ENCODE measurements at regions not wholly inside any gene's neighbourhood (a gene's known extent, or its start where the extent isn't known, plus 50 kb on each side); places are given as distances from the start of the nearest gene placed in this dataset.

DNA sequence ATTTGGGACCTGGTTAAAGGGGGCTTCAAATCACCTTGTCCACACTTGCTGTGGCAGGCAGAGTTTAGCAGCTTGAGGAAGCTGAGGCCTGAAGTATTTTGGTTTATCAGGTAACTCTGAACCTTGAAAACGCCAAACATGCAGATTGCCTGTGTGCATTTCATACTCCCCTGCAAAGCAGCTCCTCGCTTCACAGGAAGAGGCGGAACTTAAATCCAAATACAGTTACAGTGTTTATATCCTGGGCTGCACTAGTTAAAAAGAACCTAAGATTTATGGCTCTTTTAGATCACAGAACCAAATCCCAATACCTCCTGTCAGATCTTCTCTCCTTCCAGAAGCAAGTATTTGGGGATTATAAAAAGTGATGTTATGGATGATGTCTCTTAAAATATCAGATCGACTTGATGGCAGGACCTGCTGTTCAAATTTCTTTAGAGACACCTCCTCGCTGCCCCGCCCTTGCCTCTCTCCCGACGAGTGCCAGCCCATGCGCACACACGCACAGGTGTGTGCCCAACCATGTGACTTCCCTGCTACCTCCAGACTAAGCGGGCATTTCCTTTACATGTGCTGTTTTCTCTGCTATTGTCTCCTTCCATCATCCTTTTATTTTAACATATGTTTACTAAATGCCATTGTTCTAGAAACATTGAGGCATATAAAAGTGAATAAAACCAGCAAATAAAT lies 224.6 kb upstream of the FOXQ1 start:
- Histone ChIP-seq H3K9me3 (ENCODE audit: control insufficient read depth in 3 of 3, low read length in 3 of 3) (no peaks in the 10 kb centered on the region), H3K36me3 (ENCODE audit: control insufficient read depth in 3 of 3, insufficient read depth in 3 of 3, low read length in 3 of 3) (no peaks in the 10 kb centered on the region), H3K27ac (ENCODE audit: low read depth, low read length) (no peak overlapping the region), H3K4me1 (ENCODE audit: control insufficient read depth in 3 of 3, insufficient read depth in 3 of 3, low read length in 3 of 3) (no peaks in the 10 kb centered on the region), H3K4me3 (ENCODE audit: low read length in 3 of 3) (no peak overlapping the region), H3K9ac (ENCODE audit: low read depth in 1 of 3, low read length in 3 of 3) (no peak overlapping the region), H3K27me3 (ENCODE audit: control insufficient read depth in 3 of 3, insufficient read depth in 3 of 3, low read length in 3 of 3) (peaks cover 0 to 5% (median 4%) of the 10 kb centered on the region in 3 donors)

- no peak overlapping the region for H3K27ac ChIP-seq (ENCODE audit: low read depth, low read length)
- H3K27me3 ChIP-seq (ENCODE audit: control insufficient read depth in 3 of 3, insufficient read depth in 3 of 3, low read length in 3 of 3) = peaks cover 0 to 5% (median 4%) of the 10 kb centered on the region in 3 donors
- no peak overlapping the region for H3K9ac ChIP-seq (ENCODE audit: low read depth in 1 of 3, low read length in 3 of 3)
- H3K9me3 ChIP-seq (ENCODE audit: control insufficient read depth in 3 of 3, low read length in 3 of 3) = no peaks in the 10 kb centered on the region
- H3K4me1 ChIP-seq (ENCODE audit: control insufficient read depth in 3 of 3, insufficient read depth in 3 of 3, low read length in 3 of 3) = peaks cover 0 to 3% (median 0%) of the 10 kb centered on the region in 3 donors
- no peaks in the 10 kb centered on the region for H3K36me3 ChIP-seq (ENCODE audit: control insufficient read depth in 3 of 3, insufficient read depth in 3 of 3, low read length in 3 of 3)
- no peak overlapping the region for H3K4me3 ChIP-seq (ENCODE audit: low read length in 3 of 3)
Observed at GRCh38 chr6:1086446-1087153, 225.3 kb upstream of the FOXQ1 start.

GRCh38 chr6:1082285-1082935 lies 229.5 kb upstream of the FOXQ1 start:
- Histone ChIP-seq H3K4me1 (ENCODE audit: control insufficient read depth in 3 of 3, insufficient read depth in 3 of 3, low read length in 3 of 3) (peaks cover 0 to 3% (median 0%) of the 10 kb centered on the region in 3 donors), H3K9me3 (ENCODE audit: control insufficient read depth in 3 of 3, low read length in 3 of 3) (no peaks in the 10 kb centered on the region), H3K27ac (ENCODE audit: low read depth, low read length) (no peak overlapping the region), H3K27me3 (ENCODE audit: control insufficient read depth in 3 of 3, insufficient read depth in 3 of 3, low read length in 3 of 3) (peaks cover 0 to 11% (median 5%) of the 10 kb centered on the region in 3 donors), H3K36me3 (ENCODE audit: control insufficient read depth in 3 of 3, insufficient read depth in 3 of 3, low read length in 3 of 3) (no peaks in the 10 kb centered on the region), H3K4me3 (ENCODE audit: low read length in 3 of 3) (no peak overlapping the region), H3K9ac (ENCODE audit: low read depth in 1 of 3, low read length in 3 of 3) (no peak overlapping the region)

- Histone ChIP-seq H3K9me3 (ENCODE audit: control insufficient read depth in 3 of 3, low read length in 3 of 3) (no peaks in the 10 kb centered on the region), H3K36me3 (ENCODE audit: control insufficient read depth in 3 of 3, insufficient read depth in 3 of 3, low read length in 3 of 3) (no peaks in the 10 kb centered on the region), H3K27me3 (ENCODE audit: control insufficient read depth in 3 of 3, insufficient read depth in 3 of 3, low read length in 3 of 3) (peaks cover 0 to 11% (median 5%) of the 10 kb centered on the region in 3 donors), H3K4me3 (ENCODE audit: low read length in 3 of 3) (no peak overlapping the region), H3K9ac (ENCODE audit: low read depth in 1 of 3, low read length in 3 of 3) (no peak overlapping the region), H3K27ac (ENCODE audit: low read depth, low read length) (no peak overlapping the region), H3K4me1 (ENCODE audit: control insufficient read depth in 3 of 3, insufficient read depth in 3 of 3, low read length in 3 of 3) (peaks cover 0 to 3% (median 0%) of the 10 kb centered on the region in 3 donors)
Observed at GRCh38 chr6:1081551-1082284, 230.2 kb upstream of the FOXQ1 start.

DNA sequence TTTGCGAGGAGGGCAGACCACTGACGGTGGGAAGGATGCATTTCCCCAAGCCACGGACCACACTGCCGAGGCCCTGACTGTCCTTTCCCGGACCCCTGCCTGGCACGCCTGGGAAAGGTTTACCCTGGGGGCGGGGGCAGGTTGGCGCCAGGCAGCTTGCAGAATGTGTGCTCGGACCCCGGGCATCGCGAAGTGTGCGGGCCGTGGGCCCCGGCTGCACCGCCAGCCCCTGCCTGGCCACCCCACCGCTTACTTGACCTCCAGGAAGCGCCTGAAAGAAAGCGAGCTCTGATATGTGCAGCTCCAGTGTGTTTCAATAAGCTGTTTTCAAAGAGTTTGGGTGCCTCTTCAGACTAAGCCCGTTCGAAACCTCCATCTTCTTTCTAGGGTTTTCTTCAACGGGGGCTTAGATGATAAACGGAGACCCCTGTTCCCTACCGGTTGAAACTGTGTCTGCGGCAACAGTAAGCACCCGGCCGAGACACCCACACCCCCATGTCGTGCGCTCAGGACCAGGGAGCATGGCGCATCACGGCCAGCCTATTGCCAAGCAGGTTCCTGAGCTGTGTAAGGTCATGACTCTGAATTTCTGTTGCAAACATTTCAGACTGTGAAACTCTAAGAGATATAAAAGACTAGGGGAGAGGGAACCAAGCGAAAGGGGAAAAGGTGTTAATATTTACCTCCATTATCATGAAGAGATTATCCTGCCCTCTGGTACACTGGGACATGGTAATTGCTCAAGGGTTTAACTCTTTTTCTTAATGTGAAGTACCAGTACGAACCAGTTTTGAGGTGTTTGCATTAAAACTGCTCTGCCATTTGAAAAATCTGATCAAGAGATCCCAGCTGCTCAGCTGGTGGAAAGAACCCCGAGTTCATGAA lies 231.2 kb upstream of the FOXQ1 start:
- H3K9ac ChIP-seq (ENCODE audit: low read depth in 1 of 3, low read length in 3 of 3) = no peak overlapping the region
- no peaks in the 10 kb centered on the region for H3K36me3 ChIP-seq (ENCODE audit: control insufficient read depth in 3 of 3, insufficient read depth in 3 of 3, low read length in 3 of 3)
- H3K9me3 ChIP-seq (ENCODE audit: control insufficient read depth in 3 of 3, low read length in 3 of 3) = no peaks in the 10 kb centered on the region
- no peak overlapping the region for H3K27ac ChIP-seq (ENCODE audit: low read depth, low read length)
- H3K4me3 ChIP-seq (ENCODE audit: low read length in 3 of 3) = no peak overlapping the region
- H3K27me3 ChIP-seq (ENCODE audit: control insufficient read depth in 3 of 3, insufficient read depth in 3 of 3, low read length in 3 of 3) = peaks cover 0 to 7% (median 7%) of the 10 kb centered on the region in 3 donors
- peaks cover 0 to 3% (median 0%) of the 10 kb centered on the region in 3 donors for H3K4me1 ChIP-seq (ENCODE audit: control insufficient read depth in 3 of 3, insufficient read depth in 3 of 3, low read length in 3 of 3)

- peaks cover 0 to 3% (median 0%) of the 10 kb centered on the region in 3 donors for H3K4me1 ChIP-seq (ENCODE audit: control insufficient read depth in 3 of 3, insufficient read depth in 3 of 3, low read length in 3 of 3)
- H3K27me3 ChIP-seq (ENCODE audit: control insufficient read depth in 3 of 3, insufficient read depth in 3 of 3, low read length in 3 of 3) = peaks cover 0 to 9% (median 7%) of the 10 kb centered on the region in 3 donors
- H3K27ac ChIP-seq (ENCODE audit: low read depth, low read length) = no peak overlapping the region
- no peaks in the 10 kb centered on the region for H3K36me3 ChIP-seq (ENCODE audit: control insufficient read depth in 3 of 3, insufficient read depth in 3 of 3, low read length in 3 of 3)
- H3K4me3 ChIP-seq (ENCODE audit: low read length in 3 of 3) = no peak overlapping the region
- no peaks in the 10 kb centered on the region for H3K9me3 ChIP-seq (ENCODE audit: control insufficient read depth in 3 of 3, low read length in 3 of 3)
- no peak overlapping the region for H3K9ac ChIP-seq (ENCODE audit: low read depth in 1 of 3, low read length in 3 of 3)
Observed at GRCh38 chr6:1079525-1079924, 232.4 kb upstream of the FOXQ1 start.

DNA sequence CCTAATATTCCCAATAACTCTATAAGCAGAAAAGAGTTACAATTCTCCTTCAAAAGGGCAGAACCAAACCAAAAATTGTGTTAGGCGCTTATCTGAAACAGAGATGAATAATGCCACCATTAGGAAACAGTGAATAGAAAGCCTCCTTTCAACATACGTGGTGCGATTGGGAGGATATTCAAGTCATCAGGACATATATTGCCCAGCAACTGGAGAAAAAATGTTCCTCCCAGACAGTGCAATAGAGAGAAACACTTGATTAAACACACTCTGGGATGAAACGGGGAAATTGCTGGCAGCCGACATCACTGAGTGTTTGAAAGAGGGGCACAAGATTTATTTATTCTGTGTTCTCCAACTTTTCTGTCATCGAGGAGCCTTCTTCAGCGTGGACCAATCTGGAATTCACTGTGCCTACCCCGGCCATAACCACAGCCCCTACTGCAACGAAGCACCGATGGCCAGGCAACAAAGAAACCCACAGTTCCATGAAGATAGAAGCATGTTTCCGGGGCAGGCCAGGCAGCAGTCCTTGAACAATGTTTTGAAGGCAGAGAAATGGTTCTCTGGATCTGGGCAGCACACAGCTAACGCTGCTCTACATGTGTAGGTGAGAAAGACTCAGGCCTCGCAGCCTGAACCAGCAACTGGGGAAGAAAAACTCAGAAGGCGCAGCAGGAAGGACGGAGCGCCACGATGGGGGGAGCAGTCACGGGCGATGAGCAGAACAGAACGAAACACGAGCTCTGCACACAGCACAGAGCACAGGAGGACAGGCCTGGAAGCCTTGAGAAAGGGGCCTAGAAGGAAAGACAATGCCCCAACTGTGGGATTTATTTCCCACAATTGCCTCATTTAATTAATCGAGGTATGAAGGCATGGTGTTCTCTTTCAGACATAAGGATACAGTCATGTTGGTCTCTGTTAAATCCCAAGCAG lies 234.2 kb upstream of the FOXQ1 start:
- no peaks in the 10 kb centered on the region for H3K36me3 ChIP-seq (ENCODE audit: control insufficient read depth in 3 of 3, insufficient read depth in 3 of 3, low read length in 3 of 3)
- H3K27ac ChIP-seq (ENCODE audit: low read depth, low read length) = no peak overlapping the region
- H3K9me3 ChIP-seq (ENCODE audit: control insufficient read depth in 3 of 3, low read length in 3 of 3) = no peaks in the 10 kb centered on the region
- H3K9ac ChIP-seq (ENCODE audit: low read depth in 1 of 3, low read length in 3 of 3) = no peak overlapping the region
- no peak overlapping the region for H3K4me3 ChIP-seq (ENCODE audit: low read length in 3 of 3)
- peaks cover 0 to 3% (median 0%) of the 10 kb centered on the region in 3 donors for H3K4me1 ChIP-seq (ENCODE audit: control insufficient read depth in 3 of 3, insufficient read depth in 3 of 3, low read length in 3 of 3)
- H3K27me3 ChIP-seq (ENCODE audit: control insufficient read depth in 3 of 3, insufficient read depth in 3 of 3, low read length in 3 of 3) = peaks cover 0 to 13% (median 11%) of the 10 kb centered on the region in 3 donors

GRCh38 chr6:1076531-1077459 lies 235.1 kb upstream of the FOXQ1 start:
- H3K27ac ChIP-seq (ENCODE audit: low read depth, low read length) = no peak overlapping the region
- no peak overlapping the region for H3K9ac ChIP-seq (ENCODE audit: low read depth in 1 of 3, low read length in 3 of 3)
- no peaks in the 10 kb centered on the region for H3K9me3 ChIP-seq (ENCODE audit: control insufficient read depth in 3 of 3, low read length in 3 of 3)
- H3K27me3 ChIP-seq (ENCODE audit: control insufficient read depth in 3 of 3, insufficient read depth in 3 of 3, low read length in 3 of 3) = peaks cover 0 to 15% (median 11%) of the 10 kb centered on the region in 3 donors
- no peaks in the 10 kb centered on the region for H3K4me1 ChIP-seq (ENCODE audit: control insufficient read depth in 3 of 3, insufficient read depth in 3 of 3, low read length in 3 of 3)
- no peaks in the 10 kb centered on the region for H3K36me3 ChIP-seq (ENCODE audit: control insufficient read depth in 3 of 3, insufficient read depth in 3 of 3, low read length in 3 of 3)
- no peak overlapping the region for H3K4me3 ChIP-seq (ENCODE audit: low read length in 3 of 3)

Data from skeletal muscle tissue (tissue), 3 donors.